Neural cell (in vitro differentiated cells): ENCODE measurements at regions not wholly inside any gene's neighbourhood (a gene's known extent, or its start where the extent isn't known, plus 50 kb on each side); places are given as distances from the start of the nearest gene placed in this dataset.

Source experiments
- H2AFZ ChIP-seq: fragments of 200-600, 300-800 bp; sonication (generic), shearing (Covaris generic); 2 replicates; pipeline ENCODE4 v1.6.0; 2014; ENCODE audit warnings: low read depth, mild to moderate bottlenecking, antibody characterized with exemption, low read length, moderate library complexity
- H3F3A ChIP-seq: fragments of 200-600 bp; shearing (Covaris generic); 2 replicates; pipeline ENCODE4 v1.6.1; 2016; ENCODE audit warnings: mild to moderate bottlenecking, moderate library complexity, mixed read lengths, antibody characterized with exemption, low read length; ENCODE audit not compliant: insufficient read depth, poor library complexity, severe bottlenecking
- H3K27ac ChIP-seq: fragments of 200-600, 300-800 bp; sonication (generic), shearing (Covaris generic); 2 replicates; pipeline ENCODE4 v1.5.1; 2014; ENCODE audit warnings: mild to moderate bottlenecking, low read length, moderate library complexity
- H3K27me3 ChIP-seq: fragments of 300-800, 200-600 bp; sonication (generic), shearing (Covaris generic); 2 replicates; pipeline ENCODE4 v1.6.0; 2014; ENCODE audit warnings: mild to moderate bottlenecking, low read depth, low read length, moderate library complexity; ENCODE audit not compliant: insufficient read depth
- H3K36me3 ChIP-seq: fragments of 300-800, 200-600 bp; sonication (generic), shearing (Covaris generic); 2 replicates; pipeline ENCODE4 v1.5.1; 2014; ENCODE audit warnings: mild to moderate bottlenecking, antibody characterized with exemption, low read length, moderate library complexity; ENCODE audit not compliant: insufficient read depth
- H3K4me2 ChIP-seq: fragments of 300-800, 200-600 bp; sonication (generic), shearing (Covaris generic); 2 replicates; pipeline ENCODE4 v1.6.0; 2014; ENCODE audit warnings: mild to moderate bottlenecking, low read length
- H3K4me3 ChIP-seq: fragments of 300-800, 200-600 bp; sonication (generic), shearing (Covaris generic); 2 replicates; pipeline ENCODE4 v1.5.1; 2014; ENCODE audit warnings: mild to moderate bottlenecking, low read length, moderate library complexity
- H3K79me2 ChIP-seq: fragments of 200-600 bp; shearing (Covaris generic); replicated peaks from 2 replicates; pipeline ENCODE4 v1.6.0; 2014; ENCODE audit warnings: mild to moderate bottlenecking, low read length, moderate library complexity; ENCODE audit not compliant: insufficient read depth
- H3K9ac ChIP-seq: fragments of 300-800, 200-600 bp; sonication (generic), shearing (Covaris generic); 2 replicates; pipeline ENCODE4 v1.6.1; 2016; ENCODE audit warnings: mild to moderate bottlenecking, low read length, mixed read lengths
- H3K9me2 ChIP-seq: fragments of 200-600 bp; shearing (Covaris generic); 2 replicates; pipeline ENCODE4 v1.6.1; 2016; ENCODE audit warnings: mild to moderate bottlenecking, low read length, mixed read lengths; ENCODE audit not compliant: insufficient read depth
- H3K9me3 ChIP-seq: fragments of 200-600, 300-800 bp; sonication (generic), shearing (Covaris generic); 2 replicates; pipeline ENCODE4 v1.6.1; 2016; ENCODE audit warnings: mild to moderate bottlenecking, mixed run types, low read length, moderate library complexity, mixed read lengths
- H4K20me1 ChIP-seq: fragments of 200-600 bp; shearing (Covaris generic); 2 replicates; pipeline ENCODE4 v1.6.1; 2016; ENCODE audit warnings: mild to moderate bottlenecking, mixed run types; ENCODE audit not compliant: insufficient read depth
- EP300 ChIP-seq: fragments of 450-650 bp; conservative IDR thresholded peaks from 2 replicates; pipeline ENCODE4 v1.6.1; 2014; ENCODE audit warnings: antibody characterized with exemption, mild to moderate bottlenecking, moderate library complexity; ENCODE audit not compliant: poor library complexity, severe bottlenecking
- EZH2 ChIP-seq: fragments of 200-600, 300-800 bp; shearing (Covaris generic), sonication (generic); IDR thresholded peaks from 2 replicates; pipeline ENCODE4 v1.6.1; 2014; ENCODE audit warnings: antibody characterized with exemption, low read length, borderline replicate concordance, mild to moderate bottlenecking; ENCODE audit not compliant: insufficient read depth, poor library complexity, severe bottlenecking
- MXI1 ChIP-seq: fragments of 450-650 bp; conservative IDR thresholded peaks from 2 replicates; pipeline ENCODE4 v1.6.1; 2014; ENCODE audit warnings: antibody characterized with exemption, mild to moderate bottlenecking; ENCODE audit not compliant: poor library complexity, severe bottlenecking
- POLR2AphosphoS5 ChIP-seq: IDR thresholded peaks from 2 replicates; pipeline ENCODE4 v1.6.1; 2012
- RAD21 ChIP-seq: fragments of 450-650 bp; conservative IDR thresholded peaks from 2 replicates; pipeline ENCODE4 v1.6.1; 2014; ENCODE audit warnings: antibody characterized with exemption, mild to moderate bottlenecking, moderate library complexity
- SMC3 ChIP-seq: fragments of 450-650 bp; conservative IDR thresholded peaks from 2 replicates; pipeline ENCODE4 v1.6.1; 2014; ENCODE audit warnings: antibody characterized with exemption, mild to moderate bottlenecking, moderate library complexity; ENCODE audit not compliant: poor library complexity
- TAF1 ChIP-seq: IDR thresholded peaks from 2 replicates; pipeline ENCODE4 v1.6.1; 2012; ENCODE audit warnings: low read depth
- TF ChIP-seq, protein P1 (sequence below): fragments of 450-650 bp; IDR thresholded peaks from 2 replicates; pipeline ENCODE4 v1.5.1; 2014; ENCODE audit warnings: antibody characterized with exemption, mild to moderate bottlenecking, moderate library complexity; ENCODE audit not compliant: poor library complexity, severe bottlenecking
- TF ChIP-seq, protein P2 (sequence below): IDR thresholded peaks from 2 replicates; pipeline ENCODE4 v1.6.1; 2012; ENCODE audit warnings: borderline replicate concordance

- Histone ChIP-seq H3K36me3 (no peaks in the 10 kb centered on the region), H3K27ac (peak overlapping the region; percentile 45)
Measured at GRCh38 chrX:99705701-99706100, 704.4 kb downstream of the PCDH19 start.

GRCh38 chrX:99703473-99703872, 706.6 kb downstream of the PCDH19 start:
- H3K9me3 ChIP-seq = no peaks in the 10 kb centered on the region
- no peak overlapping the region for H3K9ac ChIP-seq
- TF ChIP-seq SMC3 = no peak
- no peaks in the 10 kb centered on the region for H4K20me1 ChIP-seq
- H3K9me2 ChIP-seq = no peaks in the 10 kb centered on the region
- H3K79me2 ChIP-seq = no peaks in the 10 kb centered on the region
- no peak overlapping the region for H3K4me3 ChIP-seq
- no peak overlapping the region for H2AFZ ChIP-seq
- no peak overlapping the region for H3K4me2 ChIP-seq
- H3F3A ChIP-seq = no peaks in the 10 kb centered on the region
- no peaks in the 10 kb centered on the region for H3K36me3 ChIP-seq
- no peaks in the 10 kb centered on the region for H3K27me3 ChIP-seq
- no peak overlapping the region for H3K27ac ChIP-seq

More at GRCh38 chrX:99705701-99706100, 704.4 kb downstream of the PCDH19 start:
- no peaks in the 10 kb centered on the region for H3K79me2 ChIP-seq
- H3K4me2 ChIP-seq = no peak overlapping the region
- no peak overlapping the region for H3K9ac ChIP-seq
- TF ChIP-seq TAF1 (no peak), POLR2AphosphoS5 (no peak), MXI1 (no peak), SMC3 (no peak), RAD21 (no peak)
- TF ChIP-seq, protein P1, sequence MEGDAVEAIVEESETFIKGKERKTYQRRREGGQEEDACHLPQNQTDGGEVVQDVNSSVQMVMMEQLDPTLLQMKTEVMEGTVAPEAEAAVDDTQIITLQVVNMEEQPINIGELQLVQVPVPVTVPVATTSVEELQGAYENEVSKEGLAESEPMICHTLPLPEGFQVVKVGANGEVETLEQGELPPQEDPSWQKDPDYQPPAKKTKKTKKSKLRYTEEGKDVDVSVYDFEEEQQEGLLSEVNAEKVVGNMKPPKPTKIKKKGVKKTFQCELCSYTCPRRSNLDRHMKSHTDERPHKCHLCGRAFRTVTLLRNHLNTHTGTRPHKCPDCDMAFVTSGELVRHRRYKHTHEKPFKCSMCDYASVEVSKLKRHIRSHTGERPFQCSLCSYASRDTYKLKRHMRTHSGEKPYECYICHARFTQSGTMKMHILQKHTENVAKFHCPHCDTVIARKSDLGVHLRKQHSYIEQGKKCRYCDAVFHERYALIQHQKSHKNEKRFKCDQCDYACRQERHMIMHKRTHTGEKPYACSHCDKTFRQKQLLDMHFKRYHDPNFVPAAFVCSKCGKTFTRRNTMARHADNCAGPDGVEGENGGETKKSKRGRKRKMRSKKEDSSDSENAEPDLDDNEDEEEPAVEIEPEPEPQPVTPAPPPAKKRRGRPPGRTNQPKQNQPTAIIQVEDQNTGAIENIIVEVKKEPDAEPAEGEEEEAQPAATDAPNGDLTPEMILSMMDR = no peak
- no peak overlapping the region for H3K4me3 ChIP-seq
- no peaks in the 10 kb centered on the region for H4K20me1 ChIP-seq
- H2AFZ ChIP-seq = no peak overlapping the region
- H3K27me3 ChIP-seq = no peaks in the 10 kb centered on the region
- H3K9me2 ChIP-seq = no peaks in the 10 kb centered on the region
- H3F3A ChIP-seq = no peaks in the 10 kb centered on the region
- no peaks in the 10 kb centered on the region for H3K9me3 ChIP-seq

- Histone ChIP-seq H3K9me2 (no peaks in the 10 kb centered on the region), H3K27me3 (no peaks in the 10 kb centered on the region), H3F3A (no peaks in the 10 kb centered on the region), H3K36me3 (no peaks in the 10 kb centered on the region), H2AFZ (no peak overlapping the region), H3K4me2 (no peak overlapping the region), H4K20me1 (no peaks in the 10 kb centered on the region), H3K4me3 (no peak overlapping the region), H3K9me3 (no peaks in the 10 kb centered on the region), H3K9ac (no peak overlapping the region), H3K79me2 (no peaks in the 10 kb centered on the region), H3K27ac (no peak overlapping the region)
- TF ChIP-seq EZH2 = no peak
- no peak for TF ChIP-seq SMC3
- TF ChIP-seq RAD21 = no peak
- TF ChIP-seq EP300 = no peak
- no peak for TF ChIP-seq TAF1
- no peak for TF ChIP-seq MXI1
- TF ChIP-seq, protein P1 = no peak
- TF ChIP-seq, protein P2, sequence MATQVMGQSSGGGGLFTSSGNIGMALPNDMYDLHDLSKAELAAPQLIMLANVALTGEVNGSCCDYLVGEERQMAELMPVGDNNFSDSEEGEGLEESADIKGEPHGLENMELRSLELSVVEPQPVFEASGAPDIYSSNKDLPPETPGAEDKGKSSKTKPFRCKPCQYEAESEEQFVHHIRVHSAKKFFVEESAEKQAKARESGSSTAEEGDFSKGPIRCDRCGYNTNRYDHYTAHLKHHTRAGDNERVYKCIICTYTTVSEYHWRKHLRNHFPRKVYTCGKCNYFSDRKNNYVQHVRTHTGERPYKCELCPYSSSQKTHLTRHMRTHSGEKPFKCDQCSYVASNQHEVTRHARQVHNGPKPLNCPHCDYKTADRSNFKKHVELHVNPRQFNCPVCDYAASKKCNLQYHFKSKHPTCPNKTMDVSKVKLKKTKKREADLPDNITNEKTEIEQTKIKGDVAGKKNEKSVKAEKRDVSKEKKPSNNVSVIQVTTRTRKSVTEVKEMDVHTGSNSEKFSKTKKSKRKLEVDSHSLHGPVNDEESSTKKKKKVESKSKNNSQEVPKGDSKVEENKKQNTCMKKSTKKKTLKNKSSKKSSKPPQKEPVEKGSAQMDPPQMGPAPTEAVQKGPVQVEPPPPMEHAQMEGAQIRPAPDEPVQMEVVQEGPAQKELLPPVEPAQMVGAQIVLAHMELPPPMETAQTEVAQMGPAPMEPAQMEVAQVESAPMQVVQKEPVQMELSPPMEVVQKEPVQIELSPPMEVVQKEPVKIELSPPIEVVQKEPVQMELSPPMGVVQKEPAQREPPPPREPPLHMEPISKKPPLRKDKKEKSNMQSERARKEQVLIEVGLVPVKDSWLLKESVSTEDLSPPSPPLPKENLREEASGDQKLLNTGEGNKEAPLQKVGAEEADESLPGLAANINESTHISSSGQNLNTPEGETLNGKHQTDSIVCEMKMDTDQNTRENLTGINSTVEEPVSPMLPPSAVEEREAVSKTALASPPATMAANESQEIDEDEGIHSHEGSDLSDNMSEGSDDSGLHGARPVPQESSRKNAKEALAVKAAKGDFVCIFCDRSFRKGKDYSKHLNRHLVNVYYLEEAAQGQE = no peak
- no peak for TF ChIP-seq POLR2AphosphoS5
Measured at GRCh38 chrX:99698451-99698850, 711.6 kb downstream of the PCDH19 start.
